ENCODE measurements at regions not wholly inside any gene's neighbourhood (a gene's known extent, or its start where the extent isn't known, plus 50 kb on each side); places are given as distances from the start of the nearest gene placed in this dataset.
"Not testable (repeated sequence)": the region's sequence is repeated elsewhere in the genome, so short reads cannot be mapped to it uniquely, and the experiment has no call there.

DNA sequence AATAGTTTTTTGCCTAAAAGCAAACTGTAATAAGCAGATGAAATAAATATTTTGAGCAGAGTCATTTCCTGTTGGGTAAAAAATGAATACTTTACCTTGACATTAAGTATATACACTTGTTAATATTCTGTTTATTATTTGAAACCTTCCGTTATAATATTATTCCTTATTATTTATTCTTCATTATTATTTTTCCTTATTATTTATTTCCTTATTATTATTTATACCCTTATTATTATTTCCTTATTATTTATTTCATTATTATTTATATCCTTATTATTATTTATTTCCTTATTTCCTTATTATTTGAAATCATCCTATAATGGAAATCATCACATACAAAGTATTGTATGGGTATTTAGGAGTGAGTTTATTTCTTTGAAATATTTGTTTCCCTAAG is 232.2 kb upstream of the RBBP8 start:
- DNase-seq (ENCODE audit: low read depth): no peak

DNA sequence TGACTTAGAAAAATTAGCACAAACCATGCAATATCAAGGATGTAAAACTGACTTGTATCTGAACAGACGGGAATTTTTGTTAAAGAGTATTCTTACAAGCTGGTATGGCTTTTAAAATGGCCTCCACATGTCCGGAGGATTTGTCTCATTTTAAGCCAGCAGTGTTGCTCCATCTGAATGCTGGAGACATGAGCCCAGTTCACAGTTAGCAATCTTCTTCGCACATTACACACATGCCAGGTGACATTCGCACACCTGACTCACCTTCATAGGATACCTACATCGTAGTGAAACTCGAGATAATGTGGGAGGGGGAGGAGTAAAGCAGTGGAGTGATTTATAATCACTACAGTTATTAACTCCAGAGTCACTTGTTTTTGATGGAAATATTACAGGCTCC is 231.8 kb upstream of the RBBP8 start:
- DNase-seq (ENCODE audit: low read depth): no peak

DNA sequence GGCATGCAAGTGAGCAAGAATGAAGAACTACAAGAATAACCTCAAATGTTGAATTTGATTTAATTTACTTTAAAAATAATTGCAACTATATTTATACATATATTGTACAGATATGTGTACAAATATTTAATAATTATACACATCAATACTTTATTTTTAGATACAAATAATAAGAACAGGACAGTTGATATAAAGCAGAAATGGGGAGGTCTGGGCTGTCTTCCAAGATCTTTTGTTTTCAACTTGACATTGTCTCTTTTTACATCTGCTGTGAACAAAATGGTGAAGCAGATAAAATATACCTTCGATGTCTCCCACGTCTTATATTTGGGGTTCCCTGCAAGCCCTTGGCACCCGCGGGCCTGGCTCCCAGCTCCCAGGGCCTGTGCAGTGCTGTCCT is 231.3 kb upstream of the RBBP8 start:
- DNase-seq (ENCODE audit: low read depth): no peak

- no peak for DNase-seq (ENCODE audit: low read depth)
Observed at GRCh38 chr18:22702806-22703205, 230.3 kb upstream of the RBBP8 start.

GRCh38 chr18:22703883-22704585 is 229.1 kb upstream of the RBBP8 start:
- peak; percentile 66 for DNase-seq (ENCODE audit: low read depth)

GRCh38 chr18:22704586-22704918 is 228.6 kb upstream of the RBBP8 start:
- DNase-seq (ENCODE audit: low read depth): no peak

DNA sequence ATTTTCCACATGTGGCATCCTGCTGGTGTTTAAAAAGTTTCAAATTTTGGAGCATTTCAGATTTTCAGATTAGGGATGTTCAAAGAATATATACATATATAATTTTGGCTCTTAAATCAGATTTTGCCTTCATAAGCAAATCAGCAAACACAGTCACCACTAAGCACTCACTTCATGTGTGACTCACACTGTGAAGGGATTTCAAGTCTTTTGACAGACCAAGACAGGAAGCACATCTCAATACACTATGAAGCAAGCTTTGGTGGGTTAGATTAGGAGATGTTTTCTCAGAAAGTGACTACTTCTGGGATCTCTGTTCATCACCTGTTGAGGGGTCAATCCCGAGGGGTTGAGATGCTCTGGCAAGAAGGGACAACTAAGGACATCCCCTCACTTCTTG is 227.8 kb upstream of the RBBP8 start:
- peak; percentile 85 for DNase-seq (ENCODE audit: low read depth)

DNA sequence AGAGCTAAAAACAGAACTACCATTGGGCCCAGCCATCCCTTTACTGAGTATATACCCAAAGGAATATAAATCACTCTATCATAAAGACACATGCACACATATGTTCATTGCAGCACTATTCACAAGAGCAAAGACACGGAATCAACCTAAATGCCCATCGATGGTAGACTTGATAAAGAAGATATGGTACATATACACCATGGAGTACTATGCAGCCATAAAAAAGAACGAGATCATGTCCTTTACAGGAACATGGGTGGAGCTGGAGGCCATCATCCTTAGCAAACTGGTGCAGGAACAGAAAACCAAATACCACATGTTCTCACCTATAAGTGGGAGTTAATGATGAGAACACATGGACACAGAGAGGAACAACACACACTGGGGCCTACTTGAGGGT is 227.1 kb upstream of the RBBP8 start:
- DNase-seq (ENCODE audit: low read depth): not testable (repeated sequence)

- peak; percentile 81 for DNase-seq (ENCODE audit: low read depth)
Observed at GRCh38 chr18:22709288-22710060, 223.7 kb upstream of the RBBP8 start.

GRCh38 chr18:22710673-22711191 is 222.4 kb upstream of the RBBP8 start:
- DNase-seq (ENCODE audit: low read depth): peak; percentile 79

DNA sequence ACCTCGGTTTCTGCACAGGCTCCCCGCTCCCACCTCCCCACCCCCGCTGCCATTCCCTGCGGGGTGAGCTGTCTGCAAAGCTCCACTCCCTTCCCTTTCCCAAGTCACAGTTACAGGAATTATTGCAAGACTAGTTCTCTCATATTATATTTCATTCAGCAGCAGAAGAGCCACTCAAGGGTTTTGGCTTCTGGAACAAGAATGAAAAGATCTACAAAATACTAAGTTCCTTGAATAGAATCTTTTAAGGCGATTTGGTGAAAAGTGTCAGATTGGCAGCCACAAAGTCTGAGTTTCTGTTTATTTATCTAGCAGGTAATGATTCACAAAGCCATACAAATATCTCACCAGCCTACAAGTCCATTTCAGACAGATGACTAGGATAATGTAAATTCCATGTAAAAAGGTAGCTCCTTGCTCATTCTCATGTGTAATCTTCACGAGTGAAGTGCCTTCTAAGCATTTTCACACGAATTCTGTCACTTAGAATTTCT is 221.9 kb upstream of the RBBP8 start:
- peak; percentile 97 for DNase-seq (ENCODE audit: low read depth)

- peak; percentile 54 for DNase-seq (ENCODE audit: low read depth)
Observed at GRCh38 chr18:22713511-22713910, 219.6 kb upstream of the RBBP8 start.

DNA sequence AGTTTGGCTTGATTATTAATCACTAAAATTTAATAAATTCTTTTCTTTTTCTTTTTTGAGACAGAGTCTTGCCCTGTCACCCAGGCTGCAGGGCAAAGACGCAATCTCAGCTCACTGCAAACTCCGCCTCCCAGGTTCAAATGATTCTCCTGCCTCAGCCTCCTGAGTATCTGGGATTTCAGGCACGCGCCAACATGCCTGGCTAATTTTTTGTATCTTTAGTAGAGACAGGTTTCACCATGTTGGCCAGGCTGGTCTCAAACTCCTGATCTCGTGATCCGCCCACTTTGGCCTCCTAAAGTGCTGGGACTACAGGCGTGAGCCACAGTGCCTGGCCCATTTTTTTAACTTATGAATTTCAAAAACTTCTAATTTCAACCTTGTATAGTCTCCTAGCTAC is 215.6 kb upstream of the RBBP8 start:
- DNase-seq (ENCODE audit: low read depth): not testable (repeated sequence)

DNA sequence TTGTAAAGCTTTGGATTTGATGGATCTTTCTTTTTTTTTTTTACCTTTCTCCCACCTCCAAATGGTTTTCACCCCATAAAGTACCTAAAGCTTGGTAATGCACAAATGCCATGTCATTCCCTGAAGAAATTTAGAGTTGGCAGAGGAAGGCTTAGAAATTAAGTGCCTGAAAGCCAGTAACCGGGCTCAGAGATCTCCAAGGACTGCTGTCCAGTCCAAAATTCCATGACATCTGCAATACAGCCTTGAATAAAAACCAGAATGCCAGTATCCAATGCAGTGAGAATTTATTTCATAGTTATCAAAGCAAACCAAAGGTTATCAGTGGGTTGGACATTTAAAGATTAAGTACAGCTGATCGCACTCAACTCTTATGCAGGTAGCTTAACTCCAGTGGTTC is 209.9 kb upstream of the RBBP8 start:
- DNase-seq (ENCODE audit: low read depth): no peak

GRCh38 chr18:22723773-22724172 is 209.4 kb upstream of the RBBP8 start:
- no peak for DNase-seq (ENCODE audit: low read depth)

GRCh38 chr18:22726469-22726868 is 206.7 kb upstream of the RBBP8 start:
- DNase-seq (ENCODE audit: low read depth): no peak

GRCh38 chr18:22728016-22728415 is 205.1 kb upstream of the RBBP8 start:
- DNase-seq (ENCODE audit: low read depth): no peak

DNA sequence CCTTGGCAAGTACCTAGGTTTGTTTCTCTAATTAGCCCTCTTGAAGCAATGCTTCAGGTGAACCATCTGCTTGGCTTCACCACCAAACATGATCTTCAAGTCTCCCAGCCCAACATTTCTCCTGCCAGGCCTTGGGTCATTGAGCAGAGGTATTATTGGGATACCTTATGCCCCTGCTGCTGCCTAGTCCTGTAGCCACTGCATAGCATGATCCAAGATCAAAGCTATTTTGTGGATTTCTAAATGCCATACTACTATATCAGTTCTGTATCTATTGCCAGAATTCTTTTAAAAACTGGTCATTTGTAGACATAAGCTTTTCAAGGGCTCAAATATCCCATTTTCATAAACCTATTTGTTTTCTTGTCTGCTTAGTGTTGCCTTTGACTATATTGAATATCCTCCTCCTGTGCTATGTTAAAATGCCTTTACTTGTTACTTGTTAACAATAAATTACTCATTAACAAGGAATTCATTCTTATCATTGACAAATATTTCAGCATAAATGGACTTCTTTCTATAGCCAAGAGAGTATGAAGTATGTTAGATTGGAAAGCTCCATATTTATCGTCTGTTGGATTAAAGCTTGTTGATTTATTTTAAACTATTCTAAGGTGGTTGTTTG is 204.5 kb upstream of the RBBP8 start:
- peak; percentile 38 for DNase-seq (ENCODE audit: low read depth)

GRCh38 chr18:22731398-22731797 is 201.7 kb upstream of the RBBP8 start:
- DNase-seq (ENCODE audit: low read depth): peak; percentile 35

- no peak for DNase-seq (ENCODE audit: low read depth)
Observed at GRCh38 chr18:22734105-22734661, 198.9 kb upstream of the RBBP8 start.

DNA sequence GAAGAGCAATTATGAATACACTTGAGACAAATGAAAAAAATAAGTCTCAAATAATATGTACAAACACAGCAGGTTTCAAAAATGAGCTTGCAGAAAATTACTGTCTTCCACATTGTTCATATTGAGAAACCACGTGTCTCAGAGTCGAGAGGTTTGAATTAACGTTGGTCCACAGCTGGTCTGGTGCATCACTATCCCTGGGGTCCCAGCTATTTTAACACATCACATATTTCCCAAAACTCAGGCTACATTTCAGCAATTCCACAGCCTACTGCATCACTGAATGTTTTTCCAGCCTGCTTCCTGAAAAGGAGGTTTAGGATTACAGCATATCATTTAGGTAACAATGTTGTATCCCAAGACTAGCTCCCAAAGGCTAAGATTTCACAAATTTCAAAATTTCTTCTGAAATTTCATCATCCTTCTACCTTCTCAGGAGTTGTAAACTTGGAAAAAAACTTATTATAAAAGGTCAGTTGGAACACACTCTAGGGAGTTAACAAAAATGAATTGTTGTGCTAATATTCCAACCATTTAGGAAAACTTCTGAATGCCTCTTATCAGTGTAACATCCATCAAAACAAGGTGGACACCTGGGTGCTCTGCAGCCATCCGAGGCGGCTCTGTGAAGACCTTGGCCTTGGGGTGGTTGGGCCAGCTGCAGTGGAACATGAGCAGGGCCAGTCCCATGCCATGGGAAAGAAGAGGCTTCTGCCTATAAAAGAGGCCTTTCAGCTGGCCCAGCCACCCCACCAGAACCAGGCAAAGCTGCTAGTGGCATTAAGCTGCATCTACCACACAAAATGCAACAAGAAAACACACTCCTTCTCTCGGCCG is 198.1 kb upstream of the RBBP8 start:
- DNase-seq (ENCODE audit: low read depth): no peak
